Erythroblast (primary cell): ENCODE measurements at regions not wholly inside any gene's neighbourhood (a gene's known extent, or its start where the extent isn't known, plus 50 kb on each side); places are given as distances from the start of the nearest gene placed in this dataset.

Source experiments
- GATA1 ChIP-seq: IDR thresholded peaks from 2 replicates; pipeline ENCODE4 v1.6.1; 2011; ENCODE audit warnings: low read depth, mild to moderate bottlenecking, control low read depth, low read length, moderate library complexity
- POLR2A ChIP-seq: IDR thresholded peaks from 2 replicates; pipeline ENCODE4 v1.6.1; 2011; ENCODE audit warnings: mild to moderate bottlenecking, low read length

DNA sequence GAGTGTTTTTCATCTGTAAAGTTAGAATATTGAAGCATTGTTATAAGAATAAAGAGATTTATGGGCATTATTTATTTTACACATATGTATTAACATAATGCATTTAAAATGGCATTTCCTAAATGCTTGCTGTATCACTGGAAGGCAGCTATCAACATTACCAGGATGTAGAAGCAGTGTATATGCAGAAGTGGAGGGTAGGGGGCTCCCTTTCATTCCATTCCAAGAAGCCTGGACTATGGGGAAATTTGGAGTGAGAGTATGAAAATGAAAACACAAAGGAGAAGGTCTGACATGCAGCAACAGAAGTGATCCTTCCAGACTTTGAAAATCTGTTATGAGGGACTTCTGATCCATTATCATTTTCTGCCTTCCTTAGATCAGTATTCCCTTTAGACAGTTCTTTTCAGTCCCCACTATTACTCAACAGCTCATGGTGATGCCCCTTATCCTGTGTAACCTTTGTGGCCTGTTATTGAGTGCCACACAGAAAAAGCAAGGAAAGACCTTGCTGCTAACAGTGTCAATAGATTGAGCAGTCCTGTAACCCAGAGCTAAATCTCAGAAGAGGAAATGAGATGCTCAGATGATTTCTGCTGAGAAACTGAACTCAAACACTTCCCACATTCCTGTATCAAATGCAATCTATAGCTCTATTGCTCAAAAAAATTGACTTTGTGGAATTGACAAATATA is 216.6 kb downstream of the HNMT start:
- TF ChIP-seq POLR2A (no peak), GATA1 (no peak)
